C4-2B (cell line): ENCODE measurements at regions not wholly inside any gene's neighbourhood (a gene's known extent, or its start where the extent isn't known, plus 50 kb on each side); places are given as distances from the start of the nearest gene placed in this dataset.
"Not testable (repeated sequence)": the region's sequence is repeated elsewhere in the genome, so short reads cannot be mapped to it uniquely, and the experiment has no call there.

ENCODE experiments used
- ZFX ChIP-seq: fragments of 450-650 bp; IDR thresholded peaks from 2 replicates; pipeline ENCODE4 v1.6.1; 2017
- TF ChIP-seq, protein P1 (sequence below): fragments of 450-650 bp; conservative IDR thresholded peaks from 2 replicates; pipeline ENCODE4 v1.5.1; 2017; ENCODE audit warnings: mild to moderate bottlenecking

DNA sequence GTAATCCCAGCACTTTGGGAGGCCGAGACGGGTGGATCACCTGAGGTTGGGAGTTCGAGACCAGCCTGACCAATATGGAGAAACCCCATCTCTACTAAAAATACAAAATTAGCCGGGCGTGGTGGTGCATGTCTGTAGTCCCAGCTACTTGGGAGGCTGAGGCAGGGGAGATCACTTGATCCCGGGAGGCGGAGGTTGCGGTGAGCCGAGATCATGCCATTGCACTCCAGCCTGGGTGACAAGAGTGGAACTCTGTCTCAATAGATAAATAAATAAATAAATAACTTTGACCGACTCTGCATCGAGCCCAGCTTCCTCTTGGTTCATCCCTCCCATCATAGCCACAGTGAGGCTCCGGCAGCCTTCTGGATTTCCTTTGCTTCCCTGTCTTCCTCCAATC, 89.6 kb downstream of the CRLF2 start:
- TF ChIP-seq, protein P1, sequence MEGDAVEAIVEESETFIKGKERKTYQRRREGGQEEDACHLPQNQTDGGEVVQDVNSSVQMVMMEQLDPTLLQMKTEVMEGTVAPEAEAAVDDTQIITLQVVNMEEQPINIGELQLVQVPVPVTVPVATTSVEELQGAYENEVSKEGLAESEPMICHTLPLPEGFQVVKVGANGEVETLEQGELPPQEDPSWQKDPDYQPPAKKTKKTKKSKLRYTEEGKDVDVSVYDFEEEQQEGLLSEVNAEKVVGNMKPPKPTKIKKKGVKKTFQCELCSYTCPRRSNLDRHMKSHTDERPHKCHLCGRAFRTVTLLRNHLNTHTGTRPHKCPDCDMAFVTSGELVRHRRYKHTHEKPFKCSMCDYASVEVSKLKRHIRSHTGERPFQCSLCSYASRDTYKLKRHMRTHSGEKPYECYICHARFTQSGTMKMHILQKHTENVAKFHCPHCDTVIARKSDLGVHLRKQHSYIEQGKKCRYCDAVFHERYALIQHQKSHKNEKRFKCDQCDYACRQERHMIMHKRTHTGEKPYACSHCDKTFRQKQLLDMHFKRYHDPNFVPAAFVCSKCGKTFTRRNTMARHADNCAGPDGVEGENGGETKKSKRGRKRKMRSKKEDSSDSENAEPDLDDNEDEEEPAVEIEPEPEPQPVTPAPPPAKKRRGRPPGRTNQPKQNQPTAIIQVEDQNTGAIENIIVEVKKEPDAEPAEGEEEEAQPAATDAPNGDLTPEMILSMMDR, result not testable (repeated sequence)
- not testable (repeated sequence) for TF ChIP-seq ZFX
